Left ventricle myocardium inferior (tissue), 1 donor: ENCODE measurements at regions not wholly inside any gene's neighbourhood (a gene's known extent, or its start where the extent isn't known, plus 50 kb on each side); places are given as distances from the start of the nearest gene placed in this dataset.
A peak's percentile ranks its signal among the peaks of the same experiment; 100 is the strongest.

Experiments
- DNase-seq: peaks from one replicate; pipeline ENCODE4 v3.0.0-alpha.2; 2020
- H3K27ac ChIP-seq: fragments of 200-600 bp; replicated peaks from 2 replicates; pipeline ENCODE4 v1.8.0; 2021
- H3K27me3 ChIP-seq: fragments of 200-600 bp; 2 replicates; pipeline ENCODE4 v1.8.0; 2021; ENCODE audit warnings: low read depth
- H3K36me3 ChIP-seq: fragments of 200-600 bp; 2 replicates; pipeline ENCODE4 v1.8.0; 2021
- H3K4me1 ChIP-seq: fragments of 200-600 bp; 2 replicates; pipeline ENCODE4 v1.8.0; 2021
- H3K4me3 ChIP-seq: fragments of 200-600 bp; 2 replicates; pipeline ENCODE4 v1.8.0; 2021; ENCODE audit warnings: mild to moderate bottlenecking, moderate library complexity
- H3K9me3 ChIP-seq: fragments of 200-600 bp; replicated peaks from 2 replicates; pipeline ENCODE4 v1.8.0; 2021
- intact Hi-C: fragments of 100-400 bp; cut with micrococcal nuclease; formaldehyde crosslinking; loops from one replicate; pipeline ENCODE4 v1.11.0; 2022
- TF ChIP-seq, protein P1 (sequence below): fragments of 200-600 bp; IDR thresholded peaks from 2 replicates; pipeline ENCODE4 v1.8.0; 2021; ENCODE audit warnings: antibody characterized with exemption, mild to moderate bottlenecking, borderline replicate concordance
- donor health status: DM: no; HTN: yes; CAD: no; lungs with severe emphysema.

DNA sequence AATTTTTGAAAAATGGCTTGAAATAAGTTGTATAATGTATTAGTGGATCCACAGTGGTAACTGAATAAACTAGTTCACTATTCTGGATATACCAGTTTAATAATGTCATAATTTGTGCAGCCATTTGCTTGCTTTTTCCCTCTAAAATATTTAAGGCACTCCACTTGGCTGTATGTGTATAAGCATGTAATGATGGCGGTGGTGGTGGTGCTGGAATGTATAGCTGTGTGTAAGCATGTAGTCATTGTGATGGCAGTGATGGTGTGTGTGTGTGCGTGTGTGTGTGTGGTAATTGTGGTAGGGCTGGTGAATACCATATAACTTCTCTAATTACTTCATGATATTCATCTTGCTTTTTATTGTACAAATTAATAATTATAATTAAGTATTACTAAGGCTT is 89.2 kb upstream of the HIVEP1 start:
- H3K4me3 ChIP-seq, result no peak overlapping the region
- DNase-seq, result no peak
- intact Hi-C loops, result no loop called here
- no peak overlapping the region for H3K27ac ChIP-seq
- H3K4me1 ChIP-seq, result peaks cover 3% of the 10 kb centered on the region
- peaks cover 11% of the 10 kb centered on the region for H3K27me3 ChIP-seq
- no peaks in the 10 kb centered on the region for H3K36me3 ChIP-seq
- H3K9me3 ChIP-seq, result no peaks in the 10 kb centered on the region
- TF ChIP-seq, protein P1, sequence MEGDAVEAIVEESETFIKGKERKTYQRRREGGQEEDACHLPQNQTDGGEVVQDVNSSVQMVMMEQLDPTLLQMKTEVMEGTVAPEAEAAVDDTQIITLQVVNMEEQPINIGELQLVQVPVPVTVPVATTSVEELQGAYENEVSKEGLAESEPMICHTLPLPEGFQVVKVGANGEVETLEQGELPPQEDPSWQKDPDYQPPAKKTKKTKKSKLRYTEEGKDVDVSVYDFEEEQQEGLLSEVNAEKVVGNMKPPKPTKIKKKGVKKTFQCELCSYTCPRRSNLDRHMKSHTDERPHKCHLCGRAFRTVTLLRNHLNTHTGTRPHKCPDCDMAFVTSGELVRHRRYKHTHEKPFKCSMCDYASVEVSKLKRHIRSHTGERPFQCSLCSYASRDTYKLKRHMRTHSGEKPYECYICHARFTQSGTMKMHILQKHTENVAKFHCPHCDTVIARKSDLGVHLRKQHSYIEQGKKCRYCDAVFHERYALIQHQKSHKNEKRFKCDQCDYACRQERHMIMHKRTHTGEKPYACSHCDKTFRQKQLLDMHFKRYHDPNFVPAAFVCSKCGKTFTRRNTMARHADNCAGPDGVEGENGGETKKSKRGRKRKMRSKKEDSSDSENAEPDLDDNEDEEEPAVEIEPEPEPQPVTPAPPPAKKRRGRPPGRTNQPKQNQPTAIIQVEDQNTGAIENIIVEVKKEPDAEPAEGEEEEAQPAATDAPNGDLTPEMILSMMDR, result no peak

DNA sequence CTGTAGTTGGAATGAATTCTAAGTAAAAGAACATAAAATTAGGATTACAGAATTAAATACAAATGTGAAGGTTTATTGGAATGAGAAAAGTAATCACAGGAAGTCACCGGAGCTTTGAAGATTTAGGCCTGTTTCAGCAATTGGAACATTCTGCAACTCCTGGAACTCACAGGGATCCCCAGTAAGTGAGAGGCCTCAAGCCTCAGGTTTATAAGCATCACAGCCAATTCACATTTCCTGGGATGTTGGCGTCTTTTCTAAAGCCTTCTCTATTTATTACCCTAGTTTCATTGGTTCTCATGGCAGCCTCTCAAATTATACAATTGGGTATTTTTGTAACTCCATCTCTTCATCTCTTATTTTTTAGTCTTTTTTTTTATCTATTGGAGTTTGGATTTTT is 90.4 kb upstream of the HIVEP1 start:
- Histone ChIP-seq H3K36me3 (no peaks in the 10 kb centered on the region), H3K4me3 (no peak overlapping the region), H3K4me1 (peaks cover 4% of the 10 kb centered on the region), H3K27ac (no peak overlapping the region), H3K27me3 (peaks cover 11% of the 10 kb centered on the region), H3K9me3 (no peaks in the 10 kb centered on the region)
- TF ChIP-seq, protein P1, result no peak
- intact Hi-C loops, result no loop called here
- no peak for DNase-seq

DNA sequence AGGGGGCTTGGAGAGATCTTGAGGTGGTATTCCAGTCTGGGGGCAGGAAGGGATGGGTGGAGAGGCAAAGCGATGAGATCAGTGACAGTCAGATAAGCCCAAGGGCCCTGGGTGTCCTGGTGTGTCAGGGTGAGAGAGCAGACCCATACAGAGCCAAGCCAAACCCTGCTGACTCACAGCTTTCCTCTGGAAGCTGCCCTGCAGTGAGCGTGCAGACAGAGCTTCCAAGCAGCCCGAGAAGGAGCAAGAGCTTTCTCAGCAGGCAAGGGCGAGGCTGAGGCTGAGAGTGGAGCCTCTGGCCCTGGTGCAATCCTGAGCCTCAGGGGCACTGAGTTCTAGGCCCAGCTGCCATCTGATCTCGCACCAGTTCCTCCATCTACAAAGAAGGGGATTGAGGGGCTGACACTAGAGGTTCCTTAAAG is 91.1 kb upstream of the HIVEP1 start:
- peak; percentile 36 for DNase-seq
- no peaks in the 10 kb centered on the region for H3K9me3 ChIP-seq
- H3K27me3 ChIP-seq, result peaks cover 6% of the 10 kb centered on the region
- intact Hi-C loops, result no loop called here
- TF ChIP-seq, protein P1, result no peak
- H3K4me1 ChIP-seq, result peaks cover 4% of the 10 kb centered on the region
- H3K27ac ChIP-seq, result no peak overlapping the region
- no peaks in the 10 kb centered on the region for H3K36me3 ChIP-seq
- no peak overlapping the region for H3K4me3 ChIP-seq

DNA sequence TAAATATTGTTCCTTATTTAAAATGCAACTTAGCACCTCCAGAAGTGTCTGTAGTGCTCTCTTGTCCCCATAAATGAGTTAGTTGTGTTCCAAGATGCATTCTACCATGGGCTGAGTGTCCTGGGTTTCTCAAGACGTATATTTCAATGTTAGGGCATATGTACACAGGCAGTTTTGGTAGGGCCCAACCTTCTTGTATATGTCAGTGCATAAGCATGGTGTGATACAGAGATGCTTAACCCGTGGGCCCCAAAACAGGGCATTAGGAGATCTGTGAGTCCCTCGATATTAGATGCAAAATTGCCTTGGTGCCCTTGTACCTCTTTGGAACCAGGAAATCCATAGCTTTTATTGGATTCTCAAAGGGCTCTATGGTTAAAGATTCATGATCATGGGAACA is 91.5 kb upstream of the HIVEP1 start:
- Histone ChIP-seq H3K4me1 (peaks cover 4% of the 10 kb centered on the region), H3K4me3 (no peak overlapping the region), H3K36me3 (no peaks in the 10 kb centered on the region), H3K27me3 (peaks cover under 1% of the 10 kb centered on the region), H3K27ac (no peak overlapping the region), H3K9me3 (no peaks in the 10 kb centered on the region)
- no peak for DNase-seq
- intact Hi-C loops, result no loop called here
- TF ChIP-seq, protein P1, result no peak

DNA sequence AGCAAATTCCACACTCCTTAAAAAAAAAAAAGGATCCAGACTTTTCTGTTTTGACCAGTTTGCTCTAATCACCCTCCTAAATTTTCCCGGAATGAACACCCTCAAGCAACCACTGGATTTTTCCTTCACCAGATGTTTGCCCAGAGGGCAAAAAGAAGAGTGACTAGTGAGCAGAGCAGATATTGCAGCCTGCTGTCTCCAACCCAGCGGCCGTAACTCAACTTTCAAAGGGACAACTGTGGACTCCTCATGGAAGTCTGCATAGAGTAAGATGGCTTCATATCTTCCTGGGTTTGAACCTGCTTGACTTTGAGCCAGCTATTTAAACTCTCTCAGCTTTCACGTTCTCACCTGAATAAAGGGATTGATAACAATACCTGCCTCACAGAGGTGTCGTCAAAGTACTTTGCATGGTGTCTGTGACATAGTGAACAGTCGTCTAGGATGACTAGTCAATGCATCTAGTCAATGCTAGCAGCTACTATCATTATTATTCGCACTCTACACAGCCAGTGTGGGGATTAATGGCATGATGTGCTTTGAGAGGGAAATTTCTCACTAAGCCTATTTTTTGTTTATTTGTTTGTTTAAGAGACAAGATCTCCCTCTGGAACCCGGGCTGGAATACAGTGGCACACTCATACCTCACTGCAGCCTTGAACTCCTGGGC is 92.2 kb upstream of the HIVEP1 start:
- intact Hi-C loops, result no loop called here
- no peak for DNase-seq
- Histone ChIP-seq H3K4me3 (no peak overlapping the region), H3K4me1 (peaks cover 4% of the 10 kb centered on the region), H3K36me3 (no peaks in the 10 kb centered on the region), H3K27ac (no peak overlapping the region), H3K27me3 (no peaks in the 10 kb centered on the region), H3K9me3 (no peaks in the 10 kb centered on the region)
- TF ChIP-seq, protein P1, result no peak
